ENCODE measurements at regions not wholly inside any gene's neighbourhood (a gene's known extent, or its start where the extent isn't known, plus 50 kb on each side); places are given as distances from the start of the nearest gene placed in this dataset.

DNA sequence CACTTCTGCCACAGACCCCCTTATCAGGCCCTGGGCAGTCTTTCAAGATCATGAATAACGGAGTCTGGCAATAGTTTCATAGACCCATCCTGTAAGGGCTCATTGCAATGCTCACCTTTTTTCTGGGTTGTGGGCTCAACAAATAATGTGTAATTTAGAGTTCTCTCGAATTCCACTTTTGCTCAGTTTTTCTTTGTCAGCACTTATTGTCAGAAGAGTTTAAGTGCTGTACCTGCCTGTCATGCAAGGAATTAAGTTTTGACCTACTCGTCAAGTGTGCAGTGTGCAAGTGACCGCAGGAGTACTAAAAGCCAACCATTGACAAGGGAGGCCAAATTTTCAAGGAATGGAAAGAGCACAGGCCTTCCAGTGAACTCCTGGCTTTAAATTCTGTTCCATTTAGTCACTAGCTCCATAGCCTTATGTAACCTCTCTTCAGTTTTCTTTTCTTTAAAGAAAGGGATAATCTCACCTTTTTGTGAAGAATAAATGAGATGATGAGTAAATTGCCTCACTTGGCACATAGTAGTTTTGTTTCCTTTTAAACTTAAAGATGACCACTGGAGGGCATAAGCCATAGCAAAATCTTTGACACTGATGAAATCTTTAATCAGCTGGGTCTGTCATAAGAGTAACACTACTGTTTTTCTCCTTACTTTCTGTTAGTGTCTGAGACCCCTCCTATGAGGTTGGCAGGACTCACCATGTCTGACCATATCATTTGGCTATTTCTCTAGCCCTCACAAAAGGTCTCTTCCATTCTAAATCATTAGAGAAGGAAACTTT is 313.3 kb downstream of the TYW1 start:
- Histone ChIP-seq H3K56ac (ENCODE audit: extremely low read depth, insufficient read depth, low read length) (no peak overlapping the region), H3K4ac (ENCODE audit: low read depth, low read length) (no peak overlapping the region), H3K79me1 (ENCODE audit: low read depth in 1 of 2, low read length in 2 of 2) (peaks cover 17 to 19% of the 10 kb centered on the region in 2 experiments), H3K27me3 (ENCODE audit: control insufficient read depth, insufficient read depth, low read length) (no peaks in the 10 kb centered on the region), H4K20me1 (ENCODE audit: insufficient read depth, low read length) (no peaks in the 10 kb centered on the region; the same call in 1 of the 2 replicates), H2BK20ac (ENCODE audit: low read depth, low read length) (no peak overlapping the region), H2BK5ac (ENCODE audit: low read depth, low read length, poor library complexity, severe bottlenecking) (no peak overlapping the region), H3K9me1 (ENCODE audit: insufficient read depth, low read length) (peaks cover 3% of the 10 kb centered on the region; the same call in 1 of the 2 replicates), H4K5ac (ENCODE audit: low read depth, low read length) (no peak overlapping the region), H2AFZ (replicated peaks; ENCODE audit: low read length, poor library complexity) (no peak overlapping the region), H3K9ac (ENCODE audit: low read depth, low read length) (no peak overlapping the region), H3K9me3 (ENCODE audit: control insufficient read depth, insufficient read depth, low read length) (no peaks in the 10 kb centered on the region), H3K4me2 (ENCODE audit: low read depth, low read length) (no peak overlapping the region), H2AK5ac (ENCODE audit: low read depth, low read length) (no peak overlapping the region), H3K14ac (replicated peaks; ENCODE audit: low read depth, low read length) (no peak overlapping the region), H4K8ac (ENCODE audit: low read depth in 2 of 2, low read length in 2 of 2) (no peak overlapping the region), H2BK15ac (ENCODE audit: low read depth, low read length) (no peak overlapping the region), H3K18ac (ENCODE audit: low read depth, low read length) (no peak overlapping the region), H3K27ac (ENCODE audit: insufficient read depth, low read length) (no peak overlapping the region), H2BK120ac (ENCODE audit: low read depth, low read length) (no peak overlapping the region), H2AK9ac (replicated peaks; ENCODE audit: low read depth, low read length, poor library complexity) (no peak overlapping the region), H3K36me3 (ENCODE audit: control insufficient read depth, insufficient read depth, low read length) (peaks cover 25% of the 10 kb centered on the region), H4K91ac (ENCODE audit: insufficient read depth, low read depth, low read length) (no peak overlapping the region), H3K4me3 (ENCODE audit: insufficient read depth, low read depth, low read length) (no peak overlapping the region), H3K23ac (ENCODE audit: low read depth, low read length) (no peak overlapping the region), H3K4me1 (ENCODE audit: control insufficient read depth, insufficient read depth, low read length) (no peaks in the 10 kb centered on the region; the same call in 1 of the 2 replicates)
- ChIA-PET CTCF (no interaction called here), POLR2A (ENCODE audit: unreplicated experiment) (no interaction called here)
- TF ChIP-seq, protein P1, sequence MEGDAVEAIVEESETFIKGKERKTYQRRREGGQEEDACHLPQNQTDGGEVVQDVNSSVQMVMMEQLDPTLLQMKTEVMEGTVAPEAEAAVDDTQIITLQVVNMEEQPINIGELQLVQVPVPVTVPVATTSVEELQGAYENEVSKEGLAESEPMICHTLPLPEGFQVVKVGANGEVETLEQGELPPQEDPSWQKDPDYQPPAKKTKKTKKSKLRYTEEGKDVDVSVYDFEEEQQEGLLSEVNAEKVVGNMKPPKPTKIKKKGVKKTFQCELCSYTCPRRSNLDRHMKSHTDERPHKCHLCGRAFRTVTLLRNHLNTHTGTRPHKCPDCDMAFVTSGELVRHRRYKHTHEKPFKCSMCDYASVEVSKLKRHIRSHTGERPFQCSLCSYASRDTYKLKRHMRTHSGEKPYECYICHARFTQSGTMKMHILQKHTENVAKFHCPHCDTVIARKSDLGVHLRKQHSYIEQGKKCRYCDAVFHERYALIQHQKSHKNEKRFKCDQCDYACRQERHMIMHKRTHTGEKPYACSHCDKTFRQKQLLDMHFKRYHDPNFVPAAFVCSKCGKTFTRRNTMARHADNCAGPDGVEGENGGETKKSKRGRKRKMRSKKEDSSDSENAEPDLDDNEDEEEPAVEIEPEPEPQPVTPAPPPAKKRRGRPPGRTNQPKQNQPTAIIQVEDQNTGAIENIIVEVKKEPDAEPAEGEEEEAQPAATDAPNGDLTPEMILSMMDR (conservative IDR thresholded peaks at IDR 0.05; ENCODE audit: low read depth, low read length) = no peak
- TF ChIP-seq POLR2A (IDR thresholded peaks at IDR 0.05; ENCODE audit: low read depth, low read length) (no peak), MXI1 (IDR thresholded peaks at IDR 0.05; ENCODE audit: borderline replicate concordance, low read depth, low read length) (no peak)
- DNase-seq (no peak), ATAC-seq (ENCODE audit: low read depth) (no peak; the same call in 1 of the 2 replicates)
- BruUV-seq (replicated peaks) = no TSS peak
- no CpG with 5 or more reads among the region's 4 CpGs for WGBS, 2 experiments (ENCODE audit: extremely low coverage in 2 of 2, insufficient read length in 1 of 2)
- in situ Hi-C loops (cut with MboI; ENCODE audit: low sequenced_read_pairs) (no loop called here), intact Hi-C loops (cut with micrococcal nuclease) (no loop called here), dilution Hi-C loops (cut with HindIII; ENCODE audit: low sequenced_read_pairs, unreplicated experiment) (no loop called here)

Data from IMR-90 (cell line).